ENCODE measurements at regions not wholly inside any gene's neighbourhood (a gene's known extent, or its start where the extent isn't known, plus 50 kb on each side); places are given as distances from the start of the nearest gene placed in this dataset.

GRCh38 chr5:67537439-67538148, 341.0 kb upstream of the CD180 start:
- Mint-ChIP-seq H3K27ac (no peak overlapping the region), H3K9me3 (no peaks in the 10 kb centered on the region)

GRCh38 chr5:67536866-67537265, 340.3 kb upstream of the CD180 start:
- Mint-ChIP-seq H3K9me3 (no peaks in the 10 kb centered on the region), H3K27me3 (ENCODE audit: low read depth) (no peaks in the 10 kb centered on the region), H3K4me1 (peaks cover 13% of the 10 kb centered on the region), H3K27ac (no peak overlapping the region), H3K36me3 (ENCODE audit: low read depth) (no peaks in the 10 kb centered on the region), H3K4me3 (no peak overlapping the region)
- TF ChIP-seq, protein P1, sequence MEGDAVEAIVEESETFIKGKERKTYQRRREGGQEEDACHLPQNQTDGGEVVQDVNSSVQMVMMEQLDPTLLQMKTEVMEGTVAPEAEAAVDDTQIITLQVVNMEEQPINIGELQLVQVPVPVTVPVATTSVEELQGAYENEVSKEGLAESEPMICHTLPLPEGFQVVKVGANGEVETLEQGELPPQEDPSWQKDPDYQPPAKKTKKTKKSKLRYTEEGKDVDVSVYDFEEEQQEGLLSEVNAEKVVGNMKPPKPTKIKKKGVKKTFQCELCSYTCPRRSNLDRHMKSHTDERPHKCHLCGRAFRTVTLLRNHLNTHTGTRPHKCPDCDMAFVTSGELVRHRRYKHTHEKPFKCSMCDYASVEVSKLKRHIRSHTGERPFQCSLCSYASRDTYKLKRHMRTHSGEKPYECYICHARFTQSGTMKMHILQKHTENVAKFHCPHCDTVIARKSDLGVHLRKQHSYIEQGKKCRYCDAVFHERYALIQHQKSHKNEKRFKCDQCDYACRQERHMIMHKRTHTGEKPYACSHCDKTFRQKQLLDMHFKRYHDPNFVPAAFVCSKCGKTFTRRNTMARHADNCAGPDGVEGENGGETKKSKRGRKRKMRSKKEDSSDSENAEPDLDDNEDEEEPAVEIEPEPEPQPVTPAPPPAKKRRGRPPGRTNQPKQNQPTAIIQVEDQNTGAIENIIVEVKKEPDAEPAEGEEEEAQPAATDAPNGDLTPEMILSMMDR (IDR thresholded peaks at IDR 0.05; ENCODE audit: unreplicated experiment in 3 of 3) = no peak

More at GRCh38 chr5:67537439-67538148, 341.0 kb upstream of the CD180 start:
- Mint-ChIP-seq H3K27me3 (ENCODE audit: low read depth) (no peaks in the 10 kb centered on the region), H3K36me3 (ENCODE audit: low read depth) (no peaks in the 10 kb centered on the region), H3K4me1 (peaks cover 6% of the 10 kb centered on the region), H3K4me3 (no peak overlapping the region)
- TF ChIP-seq, protein P1 (IDR thresholded peaks at IDR 0.05; ENCODE audit: unreplicated experiment in 3 of 3) = no peak

DNA sequence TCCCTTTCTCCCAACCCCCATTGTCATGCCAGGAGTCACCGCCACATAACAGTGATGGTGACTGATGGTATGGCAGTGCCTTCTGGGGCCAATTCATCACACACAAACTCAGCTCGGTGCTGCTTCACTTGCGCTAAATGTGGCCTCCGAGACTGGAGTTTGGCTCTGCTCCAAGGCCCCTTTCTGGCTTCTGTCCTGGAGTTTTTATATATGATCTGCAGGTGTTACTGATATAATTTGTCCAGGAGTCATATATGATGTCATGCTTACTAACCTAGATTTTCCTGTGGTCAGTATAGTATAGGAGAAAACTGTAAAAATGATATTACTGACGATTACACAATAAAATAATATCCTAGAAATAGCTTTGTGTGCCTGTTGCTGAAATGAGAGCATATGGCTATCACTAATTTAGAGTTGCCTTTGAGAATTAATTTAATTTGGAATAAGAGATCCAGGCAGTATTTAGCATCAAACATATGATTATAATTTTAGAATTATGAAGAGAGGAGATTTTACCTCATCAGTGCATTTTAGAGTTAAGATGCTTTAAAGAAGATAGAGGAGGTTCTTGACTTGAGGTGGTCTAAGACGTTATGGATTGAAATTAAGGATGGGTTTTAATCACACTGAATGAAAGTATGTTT, 334.1 kb upstream of the CD180 start:
- H3K27me3 Mint-ChIP-seq (ENCODE audit: low read depth) = no peaks in the 10 kb centered on the region
- peaks cover 10% of the 10 kb centered on the region for H3K9me3 Mint-ChIP-seq
- H3K27ac Mint-ChIP-seq = no peak overlapping the region
- H3K4me1 Mint-ChIP-seq = peaks cover 30% of the 10 kb centered on the region
- TF ChIP-seq, protein P1 (IDR thresholded peaks at IDR 0.05; ENCODE audit: unreplicated experiment in 3 of 3) = no peak
- H3K36me3 Mint-ChIP-seq (ENCODE audit: low read depth) = no peaks in the 10 kb centered on the region
- no peak overlapping the region for H3K4me3 Mint-ChIP-seq

- Mint-ChIP-seq H3K27me3 (ENCODE audit: low read depth) (no peaks in the 10 kb centered on the region), H3K36me3 (ENCODE audit: low read depth) (no peaks in the 10 kb centered on the region), H3K27ac (no peak overlapping the region), H3K9me3 (peaks cover 16% of the 10 kb centered on the region), H3K4me3 (no peak overlapping the region), H3K4me1 (peaks cover 30% of the 10 kb centered on the region)
- TF ChIP-seq, protein P1 (IDR thresholded peaks at IDR 0.05; ENCODE audit: unreplicated experiment in 3 of 3) = no peak
These were observed 332.4 kb upstream of the CD180 start for GRCh38 chr5:67528953-67529352.

- H3K27me3 Mint-ChIP-seq (ENCODE audit: low read depth) = no peaks in the 10 kb centered on the region
- no peak overlapping the region for H3K27ac Mint-ChIP-seq
- no peaks in the 10 kb centered on the region for H3K36me3 Mint-ChIP-seq (ENCODE audit: low read depth)
- peaks cover 18% of the 10 kb centered on the region for H3K4me1 Mint-ChIP-seq
- TF ChIP-seq, protein P1 (IDR thresholded peaks at IDR 0.05; ENCODE audit: unreplicated experiment in 3 of 3) = no peak
- peaks cover 16% of the 10 kb centered on the region for H3K9me3 Mint-ChIP-seq
- H3K4me3 Mint-ChIP-seq = no peak overlapping the region
These were observed 330.2 kb upstream of the CD180 start for GRCh38 chr5:67526793-67527192.

Measured in nephron (organoid).